RWPE2 (cell line): ENCODE measurements at regions not wholly inside any gene's neighbourhood (a gene's known extent, or its start where the extent isn't known, plus 50 kb on each side); places are given as distances from the start of the nearest gene placed in this dataset.

Experiments
- ATAC-seq: fragments of 200-7000 bp; cut with Tn5 transposase; 3 replicates; pipeline ENCODE4 v1.9.1; 2021; ENCODE audit warnings: low read depth
- DNase-seq: peaks from one replicate; pipeline ENCODE4 v3.0.0-alpha.2; 2020; ENCODE audit warnings: low spot score
- H3K27ac ChIP-seq: fragments of 450-650 bp; 2 replicates; pipeline ENCODE4 v1.5.1; 2017; ENCODE audit warnings: mild to moderate bottlenecking; ENCODE audit not compliant: poor library complexity, severe bottlenecking
- H3K27me3 ChIP-seq: fragments of 250-450 bp; sonication (Bioruptor Pico); 2 replicates; pipeline ENCODE4 v1.5.1; 2021; ENCODE audit warnings: mild to moderate bottlenecking, moderate library complexity; ENCODE audit not compliant: insufficient read depth, poor library complexity, severe bottlenecking
- H3K36me3 ChIP-seq: fragments of 250-450 bp; sonication (Bioruptor Pico); 2 replicates; pipeline ENCODE4 v1.5.1; 2020; ENCODE audit warnings: low read depth, mild to moderate bottlenecking, moderate library complexity
- H3K4me1 ChIP-seq: fragments of 250-450 bp; sonication (Bioruptor Pico); 2 replicates; pipeline ENCODE4 v1.5.1; 2021; ENCODE audit warnings: mild to moderate bottlenecking, moderate library complexity; ENCODE audit not compliant: insufficient read depth, poor library complexity, severe bottlenecking
- H3K4me3 ChIP-seq: fragments of 250-450 bp; sonication (Bioruptor Pico); 2 replicates; pipeline ENCODE4 v1.5.1; 2021; ENCODE audit warnings: mild to moderate bottlenecking, moderate library complexity; ENCODE audit not compliant: severe bottlenecking
- H3K9me3 ChIP-seq: fragments of 250-450 bp; sonication (Bioruptor Pico); 2 replicates; pipeline ENCODE4 v1.5.1; 2021; ENCODE audit warnings: mild to moderate bottlenecking, moderate library complexity; ENCODE audit not compliant: severe bottlenecking
- CTCF ChIP-seq: fragments of 450-650 bp; IDR thresholded peaks from one replicate; pipeline ENCODE4 v1.5.1; 2017; ENCODE audit warnings: mild to moderate bottlenecking, moderate library complexity; ENCODE audit not compliant: poor library complexity, severe bottlenecking

GRCh38 chr12:130079279-130079678, 83.0 kb upstream of the FZD10 start:
- no peak for DNase-seq
- no peaks in the 10 kb centered on the region for H3K36me3 ChIP-seq

GRCh38 chr12:130080205-130080604, 82.1 kb upstream of the FZD10 start:
- H3K27me3 ChIP-seq: no peaks in the 10 kb centered on the region
- ATAC-seq (no peak), DNase-seq (no peak)
- peak overlapping the region; percentile 80 for H3K27ac ChIP-seq
- no peak overlapping the region for H3K4me3 ChIP-seq
- no peaks in the 10 kb centered on the region for H3K36me3 ChIP-seq
- no peaks in the 10 kb centered on the region for H3K9me3 ChIP-seq
- H3K4me1 ChIP-seq: peaks cover 27% of the 10 kb centered on the region
- TF ChIP-seq CTCF: no peak

More at GRCh38 chr12:130079279-130079678, 83.0 kb upstream of the FZD10 start:
- H3K27ac ChIP-seq: peak overlapping the region; percentile 80
- peaks cover 27% of the 10 kb centered on the region for H3K4me1 ChIP-seq
- no peak overlapping the region for H3K4me3 ChIP-seq
- ATAC-seq: peak; percentile 69
- no peak for TF ChIP-seq CTCF
- no peaks in the 10 kb centered on the region for H3K27me3 ChIP-seq
- no peaks in the 10 kb centered on the region for H3K9me3 ChIP-seq

GRCh38 chr12:130081117-130081805, 81.0 kb upstream of the FZD10 start:
- no peak for DNase-seq
- Histone ChIP-seq H3K36me3 (no peaks in the 10 kb centered on the region), H3K4me3 (no peak overlapping the region), H3K27ac (peak overlapping the region; percentile 59), H3K27me3 (no peaks in the 10 kb centered on the region), H3K9me3 (no peaks in the 10 kb centered on the region), H3K4me1 (peaks cover 27% of the 10 kb centered on the region)
- TF ChIP-seq CTCF: no peak
- no peak for ATAC-seq

GRCh38 chr12:130083002-130083401, 79.3 kb upstream of the FZD10 start:
- Histone ChIP-seq H3K4me3 (no peak overlapping the region), H3K9me3 (no peaks in the 10 kb centered on the region), H3K27ac (peak overlapping the region; percentile 59), H3K4me1 (peaks cover 27% of the 10 kb centered on the region), H3K36me3 (no peaks in the 10 kb centered on the region), H3K27me3 (no peaks in the 10 kb centered on the region)
- ATAC-seq (peak; percentile 72), DNase-seq (no peak)
- no peak for TF ChIP-seq CTCF

- DNase-seq: no peak
- no peaks in the 10 kb centered on the region for H3K27me3 ChIP-seq
Observed at GRCh38 chr12:130083734-130084133, 78.5 kb upstream of the FZD10 start.

More at GRCh38 chr12:130083734-130084133, 78.5 kb upstream of the FZD10 start:
- TF ChIP-seq CTCF: no peak
- Histone ChIP-seq H3K9me3 (no peaks in the 10 kb centered on the region), H3K27ac (peak overlapping the region; percentile 59), H3K4me3 (no peak overlapping the region), H3K4me1 (peaks cover 27% of the 10 kb centered on the region), H3K36me3 (no peaks in the 10 kb centered on the region)
- peak; percentile 49 for ATAC-seq
